Colonic mucosa (tissue), 4 donors: ENCODE measurements at regions not wholly inside any gene's neighbourhood (a gene's known extent, or its start where the extent isn't known, plus 50 kb on each side); places are given as distances from the start of the nearest gene placed in this dataset.
A peak's percentile ranks its signal among the peaks of the same experiment; 100 is the strongest.

Source experiments
- DNase-seq: peaks from one replicate; pipeline ENCODE4 v3.0.0-alpha.2; 2020
- H3K27ac ChIP-seq: fragments of 200-600 bp; one replicate; pipeline ENCODE4 v1.8.0; 2021
- H3K27me3 ChIP-seq: fragments of 200-600 bp; one replicate; pipeline ENCODE4 v1.8.0; 2021
- H3K36me3 ChIP-seq: fragments of 200-600 bp; one replicate; pipeline ENCODE4 v1.8.0; 2021
- H3K4me1 ChIP-seq: fragments of 200-600 bp; one replicate; pipeline ENCODE4 v1.8.0; 2021; ENCODE audit warnings: mild to moderate bottlenecking
- H3K4me3 ChIP-seq: fragments of 200-600 bp; one replicate; pipeline ENCODE4 v1.8.0; 2021
- H3K9ac ChIP-seq, 2 donors: one replicate each; pipeline ENCODE4 v1.7.0; 2013; ENCODE audit warnings: control low read depth in 2 of 2, low read depth in 2 of 2, low read length in 2 of 2
- H3K9me3 ChIP-seq: fragments of 200-600 bp; one replicate; pipeline ENCODE4 v1.8.0; 2021
- intact Hi-C: fragments of 100-400 bp; cut with DNase I; formaldehyde crosslinking; loops from one replicate; pipeline ENCODE4 v1.14.1; 2022
- TF ChIP-seq, protein P1 (sequence below): fragments of 200-600 bp; IDR thresholded peaks from one replicate; pipeline ENCODE4 v1.8.0; 2022; ENCODE audit warnings: antibody characterized with exemption, mild to moderate bottlenecking
- donor health status: healthy.
- donor health status: DM: no; HTN: no; CAD: no.
- donor health status: DM: no; HTN: no; CAD: no.

DNA sequence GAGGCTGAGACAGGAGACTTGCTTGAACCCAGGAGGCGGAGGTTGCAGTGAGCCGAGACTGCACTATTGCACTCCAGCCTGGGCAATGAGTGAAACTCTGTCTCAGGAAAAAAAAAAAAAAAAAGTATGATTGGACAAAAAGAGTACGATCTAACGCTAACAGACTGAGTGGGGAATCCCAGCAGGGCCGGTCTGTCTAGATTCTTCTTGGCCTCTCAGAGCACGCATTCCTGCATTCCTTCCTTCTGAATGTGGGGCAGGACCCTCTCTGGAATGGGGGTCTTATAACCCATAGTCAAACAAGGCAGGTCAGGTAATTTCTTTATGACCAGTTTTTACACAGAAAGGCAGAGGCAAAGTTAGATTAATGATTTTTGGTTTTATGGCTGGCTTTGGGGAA, 92.0 kb upstream of the PPM1J start:
- H3K4me3 ChIP-seq = no peak overlapping the region
- DNase-seq = no peak
- H3K9me3 ChIP-seq = no peaks in the 10 kb centered on the region
- no peak overlapping the region for H3K27ac ChIP-seq
- no peaks in the 10 kb centered on the region for H3K36me3 ChIP-seq
- intact Hi-C loops = no loop called here
- H3K27me3 ChIP-seq = no peaks in the 10 kb centered on the region
- no peak overlapping the region for H3K9ac ChIP-seq
- TF ChIP-seq, protein P1, sequence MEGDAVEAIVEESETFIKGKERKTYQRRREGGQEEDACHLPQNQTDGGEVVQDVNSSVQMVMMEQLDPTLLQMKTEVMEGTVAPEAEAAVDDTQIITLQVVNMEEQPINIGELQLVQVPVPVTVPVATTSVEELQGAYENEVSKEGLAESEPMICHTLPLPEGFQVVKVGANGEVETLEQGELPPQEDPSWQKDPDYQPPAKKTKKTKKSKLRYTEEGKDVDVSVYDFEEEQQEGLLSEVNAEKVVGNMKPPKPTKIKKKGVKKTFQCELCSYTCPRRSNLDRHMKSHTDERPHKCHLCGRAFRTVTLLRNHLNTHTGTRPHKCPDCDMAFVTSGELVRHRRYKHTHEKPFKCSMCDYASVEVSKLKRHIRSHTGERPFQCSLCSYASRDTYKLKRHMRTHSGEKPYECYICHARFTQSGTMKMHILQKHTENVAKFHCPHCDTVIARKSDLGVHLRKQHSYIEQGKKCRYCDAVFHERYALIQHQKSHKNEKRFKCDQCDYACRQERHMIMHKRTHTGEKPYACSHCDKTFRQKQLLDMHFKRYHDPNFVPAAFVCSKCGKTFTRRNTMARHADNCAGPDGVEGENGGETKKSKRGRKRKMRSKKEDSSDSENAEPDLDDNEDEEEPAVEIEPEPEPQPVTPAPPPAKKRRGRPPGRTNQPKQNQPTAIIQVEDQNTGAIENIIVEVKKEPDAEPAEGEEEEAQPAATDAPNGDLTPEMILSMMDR = no peak
- H3K4me1 ChIP-seq = peaks cover 3% of the 10 kb centered on the region

DNA sequence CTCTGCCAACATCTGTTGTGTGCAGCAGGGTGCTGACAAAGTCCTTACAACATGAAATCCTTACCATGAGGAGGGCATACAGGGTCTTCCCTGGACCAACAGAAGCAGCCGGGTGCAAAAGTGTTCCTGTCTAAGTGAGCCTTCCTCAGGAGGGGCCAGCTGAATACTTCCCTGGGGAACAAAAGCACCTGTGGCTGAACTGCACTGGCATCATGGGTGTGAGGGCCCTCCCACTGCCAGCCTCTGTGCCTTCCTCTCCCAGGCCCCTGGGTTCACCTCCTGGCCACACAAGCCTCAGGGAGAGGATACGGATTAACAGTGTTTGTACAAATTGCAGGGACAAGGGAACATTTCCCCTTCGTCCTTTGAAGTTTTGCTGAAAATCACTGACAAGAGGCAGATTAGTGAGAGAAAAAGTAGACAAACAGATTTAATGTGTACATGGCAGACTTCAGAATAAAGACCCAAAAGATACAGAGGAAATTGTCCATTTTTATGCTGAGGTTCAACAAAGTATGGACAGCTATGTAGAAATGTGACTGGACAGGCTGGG, 91.0 kb upstream of the PPM1J start:
- no peak overlapping the region for H3K4me3 ChIP-seq
- intact Hi-C loops = no loop called here
- no peak for DNase-seq
- no peaks in the 10 kb centered on the region for H3K27me3 ChIP-seq
- TF ChIP-seq, protein P1 = no peak
- H3K4me1 ChIP-seq = peaks cover 3% of the 10 kb centered on the region
- no peaks in the 10 kb centered on the region for H3K9me3 ChIP-seq
- no peak overlapping the region for H3K27ac ChIP-seq
- no peak overlapping the region for H3K9ac ChIP-seq
- no peaks in the 10 kb centered on the region for H3K36me3 ChIP-seq

DNA sequence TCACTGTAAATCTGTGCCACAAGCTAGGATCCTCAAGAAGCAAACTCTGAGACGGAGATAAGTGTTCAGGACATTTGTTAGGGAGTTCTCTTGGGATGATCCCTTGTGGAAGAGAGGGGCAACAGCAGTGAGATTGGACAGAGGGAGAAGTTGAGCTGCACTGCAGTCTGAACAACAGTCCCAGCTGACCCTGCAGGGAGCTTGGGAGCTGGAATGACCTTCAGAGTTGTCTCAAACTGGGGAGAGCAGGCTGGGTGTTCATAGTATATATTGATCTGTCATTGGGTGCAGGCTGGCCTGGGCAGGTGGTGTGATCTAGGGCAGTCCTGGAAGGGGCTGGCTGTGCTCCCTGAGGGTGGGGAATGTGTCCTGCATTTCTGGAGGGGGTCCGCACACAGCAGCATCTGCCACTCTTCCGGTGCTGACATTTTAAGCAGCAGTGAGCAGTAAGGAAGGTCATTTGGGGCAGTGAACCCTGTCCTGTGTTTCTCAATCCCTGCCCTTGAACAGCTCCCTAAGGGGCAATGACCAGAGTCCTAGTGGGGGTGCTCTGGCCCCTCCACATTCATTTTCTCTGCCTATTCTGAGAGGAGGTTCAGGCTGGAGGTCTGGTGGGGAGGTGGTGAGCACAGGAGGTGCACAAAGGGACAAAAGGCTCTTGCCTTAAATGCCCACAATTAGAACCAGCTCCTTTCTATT, 90.2 kb upstream of the PPM1J start:
- no peaks in the 10 kb centered on the region for H3K27me3 ChIP-seq
- no peak overlapping the region for H3K9ac ChIP-seq
- no peak overlapping the region for H3K4me3 ChIP-seq
- intact Hi-C loops = loop anchor here (2.0 kb wide), 1 partner anchor 89 kb away; no protein-coding TSS in a partner anchor
- H3K9me3 ChIP-seq = no peaks in the 10 kb centered on the region
- TF ChIP-seq, protein P1 = no peak
- DNase-seq = no peak
- H3K4me1 ChIP-seq = peaks cover 3% of the 10 kb centered on the region
- H3K36me3 ChIP-seq = no peaks in the 10 kb centered on the region
- H3K27ac ChIP-seq = no peak overlapping the region

DNA sequence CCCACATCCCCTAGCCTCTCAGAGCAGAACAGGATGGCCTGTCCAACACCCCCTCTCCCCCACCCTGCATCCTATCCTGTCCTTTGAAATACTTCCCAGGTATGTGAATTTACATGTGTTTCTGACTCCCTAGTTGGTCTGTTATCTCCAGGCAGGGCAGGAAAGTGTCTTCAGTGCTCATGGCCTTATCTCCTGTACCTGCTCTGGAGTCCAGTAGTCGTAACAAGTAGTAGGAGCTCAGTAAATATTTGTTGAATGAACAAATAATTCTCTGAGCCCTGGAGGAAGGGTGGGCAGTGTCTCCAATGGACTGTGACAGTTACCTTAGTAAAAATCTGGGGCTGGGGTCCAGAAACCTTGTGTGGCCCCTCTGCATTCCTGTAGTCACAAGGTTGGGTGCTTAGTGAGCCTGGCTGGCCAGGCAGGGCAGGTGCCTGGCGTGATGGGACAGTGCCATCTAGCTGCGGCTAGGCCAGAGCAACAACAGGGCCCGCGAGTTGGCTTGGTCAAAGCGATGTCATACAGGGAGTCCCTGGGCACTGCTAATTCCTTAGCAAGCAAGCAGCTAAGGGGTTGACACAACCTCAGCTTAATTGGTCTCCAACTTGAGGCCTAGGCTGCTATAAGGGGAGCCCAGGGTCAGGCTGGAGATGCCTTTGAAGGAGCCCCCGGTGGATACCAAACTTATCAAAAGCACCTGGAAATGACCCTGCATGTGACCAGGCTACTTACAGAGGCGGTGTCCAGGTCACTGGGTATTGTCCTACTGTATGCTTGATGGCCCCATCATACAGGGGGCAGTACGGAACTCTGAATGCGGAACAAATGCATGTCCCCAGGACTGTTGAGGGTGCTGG, 89.0 kb upstream of the PPM1J start:
- intact Hi-C loops = loop anchor here (2.0 kb wide), 1 partner anchor 87 kb away; no protein-coding TSS in a partner anchor

DNA sequence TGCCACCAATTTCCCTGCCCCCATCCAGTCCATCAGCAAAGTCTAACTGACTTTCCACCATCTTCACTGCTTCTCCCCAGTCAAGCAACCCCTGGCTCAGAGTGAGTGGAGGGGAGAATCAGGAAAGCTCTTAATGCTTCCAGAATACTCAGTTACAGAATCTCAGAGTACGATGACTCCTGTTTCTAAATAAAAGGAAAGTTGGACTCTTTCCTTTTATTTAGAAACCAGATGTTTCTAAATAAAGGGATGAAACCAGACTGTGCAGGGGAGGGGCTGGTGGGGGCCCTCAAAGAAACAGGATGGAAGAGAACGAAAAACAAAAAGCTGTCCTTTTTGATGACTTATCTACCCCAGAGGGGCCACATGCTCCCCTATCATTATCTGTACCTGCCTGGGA, 85.2 kb upstream of the PPM1J start:
- no peak overlapping the region for H3K4me3 ChIP-seq
- no peaks in the 10 kb centered on the region for H3K9me3 ChIP-seq
- intact Hi-C loops = no loop called here
- no peaks in the 10 kb centered on the region for H3K36me3 ChIP-seq
- TF ChIP-seq, protein P1 = no peak
- H3K9ac ChIP-seq = no peak overlapping the region
- H3K27me3 ChIP-seq = no peaks in the 10 kb centered on the region
- H3K4me1 ChIP-seq = no peaks in the 10 kb centered on the region
- H3K27ac ChIP-seq = no peak overlapping the region
- no peak for DNase-seq

More for the DNA sequence above, 89.0 kb upstream of the PPM1J start:
- peak; percentile 68 for DNase-seq
- Histone ChIP-seq H3K9ac (no peak overlapping the region), H3K9me3 (no peaks in the 10 kb centered on the region), H3K27me3 (no peaks in the 10 kb centered on the region), H3K27ac (no peak overlapping the region), H3K4me1 (no peaks in the 10 kb centered on the region), H3K36me3 (no peaks in the 10 kb centered on the region), H3K4me3 (no peak overlapping the region)
- TF ChIP-seq, protein P1 = peak; percentile 72
